ENCODE measurements at regions not wholly inside any gene's neighbourhood (a gene's known extent, or its start where the extent isn't known, plus 50 kb on each side); places are given as distances from the start of the nearest gene placed in this dataset.

- no peak for TF ChIP-seq CTCF (IDR thresholded peaks at IDR 0.05; ENCODE audit: borderline replicate concordance, extremely low read depth, low read length, poor library complexity, severe bottlenecking)
- TF ChIP-seq EZH2 (IDR thresholded peaks at IDR 0.05; ENCODE audit: borderline replicate concordance, low read depth, low read length, severe bottlenecking) = no peak
Observed at GRCh38 chr2:44110444-44110843, 58.2 kb upstream of the PPM1B start.

Measured in DND-41 (cell line).